ENCODE measurements at regions not wholly inside any gene's neighbourhood (a gene's known extent, or its start where the extent isn't known, plus 50 kb on each side); places are given as distances from the start of the nearest gene placed in this dataset.

DNA sequence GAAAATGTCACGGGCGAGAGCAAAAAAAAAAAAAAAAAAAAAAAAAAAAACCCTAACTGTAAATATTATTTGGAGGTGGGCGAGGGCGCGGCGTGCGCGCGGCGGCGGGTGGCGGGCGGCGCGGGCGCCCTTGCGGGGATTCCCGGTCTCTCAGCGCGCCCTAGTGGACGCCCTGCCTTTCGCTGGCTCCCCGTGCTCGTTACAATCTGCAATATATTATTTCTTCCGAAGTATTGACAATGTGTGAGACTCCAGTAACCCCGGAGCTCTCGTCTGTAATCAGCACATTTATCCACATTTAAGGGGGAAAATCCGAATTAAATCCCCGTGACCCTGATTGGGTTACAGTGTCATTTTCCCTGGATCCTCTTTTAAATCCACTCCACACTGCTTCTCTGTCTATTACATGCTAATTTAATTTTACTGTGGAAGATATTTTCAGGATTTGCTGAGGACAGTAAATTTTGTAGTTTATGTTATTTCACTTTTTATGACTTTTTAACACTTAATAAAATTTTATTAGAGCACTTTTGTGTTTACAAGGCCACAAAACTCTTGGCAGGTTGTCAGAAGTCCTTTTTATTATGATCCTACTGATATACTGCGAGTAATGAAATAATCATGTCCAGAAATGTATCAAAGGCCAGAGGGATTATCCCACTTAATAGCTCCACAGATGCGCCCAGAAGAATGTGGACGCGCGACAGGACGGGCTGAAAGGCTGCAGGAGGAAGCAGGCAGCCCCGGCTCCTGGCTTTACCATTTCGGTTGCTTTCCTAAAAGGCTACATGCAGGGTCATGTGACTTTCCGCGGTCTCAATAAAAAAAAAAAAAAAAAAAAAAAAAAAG is 369.1 kb downstream of the MTX2 start:
- ChIA-PET POLR2A (interaction anchor here (0.8 to 2.4 kb wide), 7 partner anchors 14 to 511 kb away, joined by 3 to 9 read pairs (median 4); no protein-coding TSS in a partner anchor), CTCF (interaction anchor here (0.6 to 33.0 kb wide), 36 partner anchors 9 to 1387 kb away, joined by 3 to 1421 read pairs (median 5); partner anchors contain the start of genes HOXD8 and HOXD9)
- peak overlapping the region; percentile 66 for H3K4me3 ChIP-seq (ENCODE audit: low read depth, low read length)
- no peak for DNase-seq (ENCODE audit: low read depth, low spot score)
- peak; percentile 67 for TF ChIP-seq CTCF (IDR thresholded peaks at IDR 0.05; ENCODE audit: insufficient read depth, low read length, missing control alignments)

GRCh38 chr2:176639016-176639343 is 369.7 kb downstream of the MTX2 start:
- CTCF ChIA-PET = interaction anchor here (0.8 to 33.0 kb wide), 24 partner anchors 8 to 1388 kb away, joined by 3 to 1421 read pairs (median 6); partner anchors contain the start of genes HOXD8 and HOXD9
- DNase-seq (ENCODE audit: low read depth, low spot score) = no peak
- POLR2A ChIA-PET = interaction anchor here (1.1 kb wide), 1 partner anchor 184 kb away, joined by 3 read pairs; no protein-coding TSS in a partner anchor
- TF ChIP-seq CTCF (IDR thresholded peaks at IDR 0.05; ENCODE audit: insufficient read depth, low read length, missing control alignments) = no peak
- H3K4me3 ChIP-seq (ENCODE audit: low read depth, low read length) = no peak overlapping the region

DNA sequence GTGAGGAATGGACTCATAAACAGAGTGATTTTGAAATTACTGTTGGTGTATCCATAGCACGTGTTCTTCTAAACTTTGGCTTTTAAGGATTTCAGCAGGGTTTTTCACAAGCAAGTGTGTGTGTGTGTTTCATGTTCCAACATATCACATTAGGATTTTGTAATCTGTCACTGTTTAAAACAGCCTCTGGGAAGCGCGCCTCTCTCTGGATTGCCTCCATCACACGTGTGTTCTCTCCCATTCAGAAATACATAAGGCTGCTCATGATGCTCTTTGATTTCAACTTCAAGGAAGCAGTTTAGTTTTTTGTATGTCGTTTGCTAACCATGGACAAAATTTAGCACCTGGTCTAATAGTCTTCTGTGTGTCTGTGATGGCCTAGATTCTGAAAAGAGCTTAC is 370.4 kb downstream of the MTX2 start:
- CTCF ChIA-PET = interaction anchor here (0.7 to 33.0 kb wide), 19 partner anchors 7 to 529 kb away, joined by 3 to 1421 read pairs (median 6); partner anchors contain the start of genes HOXD8 and HOXD9
- no peak for TF ChIP-seq CTCF (IDR thresholded peaks at IDR 0.05; ENCODE audit: insufficient read depth, low read length, missing control alignments)
- H3K4me3 ChIP-seq (ENCODE audit: low read depth, low read length) = no peak overlapping the region
- DNase-seq (ENCODE audit: low read depth, low spot score) = no peak
- POLR2A ChIA-PET = interaction anchor here (0.8 kb wide), 1 partner anchor 508 kb away, joined by 3 read pairs; no protein-coding TSS in a partner anchor

- ChIA-PET CTCF (interaction anchor here (0.7 to 33.0 kb wide), 5 partner anchors 12 to 530 kb away, joined by 3 to 1421 read pairs (median 64); partner anchors contain the start of genes HOXD8 and HOXD9), POLR2A (interaction anchor here (0.8 to 1.1 kb wide), 2 partner anchors 59 to 87 kb away, joined by 3 to 4 read pairs; no protein-coding TSS in a partner anchor)
- no peak for DNase-seq (ENCODE audit: low read depth, low spot score)
- no peak overlapping the region for H3K4me3 ChIP-seq (ENCODE audit: low read depth, low read length)
- no peak for TF ChIP-seq CTCF (IDR thresholded peaks at IDR 0.05; ENCODE audit: insufficient read depth, low read length, missing control alignments)
Measured at GRCh38 chr2:176641436-176641835, 372.2 kb downstream of the MTX2 start.

DNA sequence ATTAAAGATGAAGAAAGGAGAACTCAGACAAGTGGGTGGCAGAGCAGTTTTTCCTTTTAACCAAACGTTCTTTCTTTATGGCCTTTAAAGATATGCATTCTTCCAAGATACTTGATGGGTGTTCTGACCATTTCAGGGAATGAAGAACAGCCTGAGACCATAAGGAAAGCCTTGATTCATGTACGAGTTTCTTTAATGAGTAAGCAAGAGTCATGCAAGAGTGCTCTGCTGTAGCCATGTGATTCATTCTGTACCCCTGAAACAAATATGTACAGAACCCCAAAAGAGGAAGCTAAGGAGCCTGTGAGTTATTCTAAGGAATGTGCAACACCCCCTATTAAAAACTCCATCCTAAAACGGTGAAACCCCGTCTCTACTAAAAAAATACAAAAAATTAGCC is 372.8 kb downstream of the MTX2 start:
- CTCF ChIA-PET = interaction anchor here (0.6 to 33.0 kb wide), 5 partner anchors 11 to 531 kb away, joined by 3 to 1421 read pairs (median 64); partner anchors contain the start of genes HOXD8 and HOXD9
- TF ChIP-seq CTCF (IDR thresholded peaks at IDR 0.05; ENCODE audit: insufficient read depth, low read length, missing control alignments) = no peak
- POLR2A ChIA-PET = interaction anchor here (0.8 kb wide), 1 partner anchor 59 kb away, joined by 3 read pairs; no protein-coding TSS in a partner anchor
- no peak overlapping the region for H3K4me3 ChIP-seq (ENCODE audit: low read depth, low read length)
- peak; percentile 87 for DNase-seq (ENCODE audit: low read depth, low spot score)

GRCh38 chr2:176643646-176644045 is 374.4 kb downstream of the MTX2 start:
- no peak for DNase-seq (ENCODE audit: low read depth, low spot score)
- CTCF ChIA-PET = interaction anchor here (0.8 to 33.0 kb wide), 7 partner anchors 9 to 509 kb away, joined by 3 to 1421 read pairs (median 5); partner anchors contain the start of genes HOXD8 and HOXD9
- H3K4me3 ChIP-seq (ENCODE audit: low read depth, low read length) = no peak overlapping the region
- no peak for TF ChIP-seq CTCF (IDR thresholded peaks at IDR 0.05; ENCODE audit: insufficient read depth, low read length, missing control alignments)
- POLR2A ChIA-PET = no interaction called here

Measured in AG04449 (cell line).